CMK (cell line): ENCODE measurements at regions not wholly inside any gene's neighbourhood (a gene's known extent, or its start where the extent isn't known, plus 50 kb on each side); places are given as distances from the start of the nearest gene placed in this dataset.

Experiments used
- DNase-seq: peaks from one replicate; pipeline ENCODE4 v3.0.0-alpha.2; 2010; ENCODE audit warnings: low read depth

DNA sequence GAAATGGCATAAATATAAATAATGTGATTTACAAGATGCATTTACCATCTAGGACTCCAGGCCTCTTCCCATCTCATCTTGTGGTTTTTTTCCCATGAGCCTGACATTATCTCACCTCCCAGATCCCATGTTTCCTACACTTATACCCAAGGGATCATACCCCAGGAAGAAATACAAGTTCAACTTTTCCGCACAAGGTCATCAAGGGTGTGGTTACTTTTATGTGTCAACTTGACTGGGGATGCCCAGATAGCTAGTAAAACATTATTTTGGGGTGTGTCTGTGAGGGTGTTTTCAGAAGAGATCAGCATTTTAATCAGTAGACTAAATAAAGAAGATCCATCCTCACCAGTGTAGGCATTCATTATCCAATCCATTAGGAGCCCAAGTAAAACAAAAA lies 176.3 kb upstream of the TNFAIP3 start:
- DNase-seq, result no peak

GRCh38 chr6:137692308-137692707 lies 174.8 kb upstream of the TNFAIP3 start:
- no peak for DNase-seq

DNA sequence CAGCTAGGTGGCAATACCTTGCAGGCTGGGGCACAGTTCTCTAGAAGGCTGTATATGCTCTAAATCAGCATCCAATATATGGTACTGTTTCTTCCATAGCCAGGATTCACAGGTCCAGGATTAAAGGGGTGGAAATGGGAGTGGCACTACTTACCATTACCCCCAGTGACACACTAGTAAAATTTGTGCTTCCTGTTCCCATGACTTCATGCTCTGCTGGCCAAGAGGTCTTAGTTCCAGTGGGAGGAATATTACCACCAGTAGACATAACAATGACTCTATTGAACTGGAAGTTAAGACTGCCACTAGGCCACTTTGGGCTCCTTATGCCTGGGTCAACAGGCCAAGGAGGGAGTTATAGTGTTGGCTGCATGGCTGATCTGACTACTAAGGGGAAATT lies 174.3 kb upstream of the TNFAIP3 start:
- DNase-seq, result no peak

DNA sequence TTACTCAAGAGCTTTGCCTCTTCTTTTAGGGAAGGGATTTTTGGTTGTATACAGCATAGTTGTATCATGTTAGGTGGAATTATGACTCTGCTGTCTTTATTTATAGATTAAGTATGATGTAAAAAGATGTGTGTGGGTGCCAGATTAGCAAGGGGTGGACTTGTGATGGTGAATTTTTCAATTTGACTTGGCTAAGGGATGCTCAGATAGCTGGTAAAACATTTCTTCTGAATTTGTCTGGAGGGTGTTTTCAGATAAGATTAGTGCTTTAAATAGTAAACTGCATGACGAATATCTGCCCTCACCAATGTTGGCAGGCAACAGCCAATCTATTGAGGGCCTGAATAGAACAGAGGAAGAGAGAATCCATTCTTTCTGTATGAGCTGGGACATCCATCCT lies 173.3 kb upstream of the TNFAIP3 start:
- no peak for DNase-seq

DNA sequence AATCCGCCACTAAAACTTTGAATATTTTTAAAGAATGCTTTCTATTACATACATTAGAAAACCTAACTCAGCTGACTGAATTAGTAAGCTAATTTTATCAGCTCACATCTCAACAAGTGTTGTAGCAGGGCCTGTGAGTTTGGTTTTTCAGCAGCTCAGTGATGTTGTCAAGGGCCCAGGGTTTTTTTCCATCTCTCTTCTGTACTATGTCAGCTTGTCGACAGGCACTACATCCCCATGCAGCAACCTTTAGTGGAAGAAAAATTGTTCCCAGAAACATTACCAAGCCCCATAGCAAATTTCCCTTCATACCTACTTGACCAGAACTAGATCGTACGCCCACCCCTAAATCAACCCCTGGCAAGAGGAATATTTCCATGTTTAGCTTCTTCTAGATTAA lies 170.3 kb upstream of the TNFAIP3 start:
- DNase-seq, result no peak

- DNase-seq, result no peak
Observed at GRCh38 chr6:137697267-137697938, 169.7 kb upstream of the TNFAIP3 start.

DNA sequence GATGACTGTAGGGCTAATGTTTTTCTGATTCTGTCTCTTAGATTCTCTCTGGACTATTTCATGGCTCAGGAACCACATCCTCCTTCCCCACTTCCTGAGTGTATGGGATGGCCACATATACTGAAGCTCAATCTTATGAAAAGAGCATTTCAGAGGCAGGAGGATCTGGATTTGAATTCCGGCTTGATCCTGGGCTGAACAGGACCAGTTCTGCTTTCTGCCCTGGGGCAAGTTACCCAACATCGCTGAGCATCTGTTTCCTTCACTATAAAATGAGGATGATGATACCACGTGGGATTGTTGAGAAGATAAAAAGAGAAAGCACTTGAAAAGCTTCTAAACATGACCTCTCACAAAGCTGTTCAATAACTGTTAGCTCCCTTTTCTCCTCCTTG lies 168.4 kb upstream of the TNFAIP3 start:
- DNase-seq, result no peak

DNA sequence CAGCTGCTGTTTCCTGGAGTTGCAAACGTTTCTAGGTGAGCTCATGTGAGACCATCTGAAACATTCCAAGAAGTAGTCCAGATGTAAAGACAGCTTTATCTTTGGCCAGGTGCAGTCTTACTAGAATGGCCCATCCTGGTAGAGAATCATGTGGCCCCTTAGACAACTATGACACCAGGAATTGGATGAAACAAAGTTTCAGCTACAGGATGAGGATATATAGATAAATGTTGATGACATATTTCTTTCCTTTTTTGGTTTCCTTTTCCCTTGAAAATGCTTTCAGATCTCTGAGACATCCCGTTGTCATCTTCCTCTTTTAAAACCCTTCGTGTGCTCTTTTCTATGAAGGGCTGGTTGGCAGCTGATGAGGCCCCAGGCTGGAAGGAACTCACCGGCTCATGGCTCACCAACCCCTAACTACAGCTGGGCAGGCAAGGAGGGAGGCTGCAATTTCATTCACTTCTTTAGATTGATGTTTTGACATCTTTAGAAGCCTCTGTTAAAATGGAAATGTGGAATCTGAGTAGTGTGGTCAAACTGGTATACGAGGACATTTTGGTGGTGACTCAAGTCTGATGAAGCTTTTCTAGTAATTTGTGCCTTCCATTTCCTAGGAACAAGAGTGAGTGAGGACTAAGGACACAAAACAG lies 167.9 kb upstream of the TNFAIP3 start:
- no peak for DNase-seq

DNA sequence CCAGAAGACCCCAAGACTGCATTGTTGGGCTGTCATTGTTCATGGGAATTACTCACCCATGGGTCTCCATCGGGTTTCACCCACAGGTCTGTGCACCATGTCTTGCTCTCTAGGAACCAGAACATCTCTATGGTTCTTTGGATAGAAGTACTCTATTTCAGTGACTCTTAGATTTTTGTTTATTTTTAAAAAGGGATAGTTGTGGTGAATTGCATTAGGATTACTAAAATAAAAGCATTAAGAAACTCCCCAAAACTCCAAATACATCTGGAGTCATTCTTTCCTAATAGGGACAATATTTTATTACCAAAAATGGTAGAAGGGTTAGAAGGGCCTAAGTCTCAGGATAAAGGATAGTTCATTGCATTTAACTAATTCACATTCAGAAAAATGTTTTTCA lies 166.9 kb upstream of the TNFAIP3 start:
- DNase-seq, result no peak

GRCh38 chr6:137700751-137701477 lies 166.1 kb upstream of the TNFAIP3 start:
- DNase-seq, result no peak

- no peak for DNase-seq
Observed at GRCh38 chr6:137701942-137702341, 165.1 kb upstream of the TNFAIP3 start.

DNA sequence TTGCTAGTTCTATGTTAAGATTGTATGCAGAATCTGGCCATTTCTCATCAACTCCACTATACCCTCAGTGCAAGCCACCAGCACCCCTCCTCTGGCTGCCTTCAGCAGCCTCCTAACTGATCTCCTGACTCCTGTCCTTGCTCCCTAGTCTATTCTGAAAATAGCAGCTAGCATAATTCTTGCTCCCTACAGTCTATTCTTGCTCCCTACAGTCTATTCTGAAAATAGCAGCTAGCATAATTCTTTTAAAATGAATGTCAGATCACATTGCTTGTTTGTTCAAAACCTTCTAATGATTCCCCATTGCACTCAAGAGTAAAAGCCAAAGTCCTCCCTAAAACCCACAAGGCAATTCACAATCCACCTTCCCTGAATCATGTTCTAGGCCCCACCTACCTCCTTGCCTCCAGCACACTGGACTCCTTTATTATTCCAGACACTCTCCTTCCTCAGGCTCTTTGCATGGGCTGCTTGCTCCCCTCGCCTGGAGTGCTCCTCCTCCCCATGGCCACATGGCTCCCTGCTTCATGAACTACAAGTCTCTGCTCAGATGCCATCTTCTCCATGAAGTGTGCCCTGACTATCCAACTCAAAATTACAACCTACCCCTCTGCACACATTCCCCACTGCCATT lies 164.2 kb upstream of the TNFAIP3 start:
- DNase-seq, result no peak

DNA sequence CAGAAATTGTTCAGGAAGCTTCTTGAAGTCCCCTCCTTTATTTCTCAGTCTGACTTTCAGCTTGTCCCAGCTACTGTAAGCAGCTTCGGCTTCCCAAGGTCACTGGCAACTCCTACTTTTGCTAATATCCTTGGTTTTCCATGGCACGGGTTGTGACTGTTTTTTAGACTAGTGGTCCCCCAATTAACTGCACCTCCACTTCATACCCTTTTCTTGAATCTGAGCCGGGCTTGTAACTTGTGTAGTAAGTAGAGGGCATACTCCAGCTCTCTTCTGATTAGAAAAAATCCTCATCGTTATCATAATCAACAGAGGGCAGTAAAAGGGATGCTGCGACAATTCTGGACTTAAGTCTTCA lies 162.3 kb upstream of the TNFAIP3 start:
- DNase-seq, result no peak

- DNase-seq, result no peak
Observed at GRCh38 chr6:137705160-137706082, 161.6 kb upstream of the TNFAIP3 start.

DNA sequence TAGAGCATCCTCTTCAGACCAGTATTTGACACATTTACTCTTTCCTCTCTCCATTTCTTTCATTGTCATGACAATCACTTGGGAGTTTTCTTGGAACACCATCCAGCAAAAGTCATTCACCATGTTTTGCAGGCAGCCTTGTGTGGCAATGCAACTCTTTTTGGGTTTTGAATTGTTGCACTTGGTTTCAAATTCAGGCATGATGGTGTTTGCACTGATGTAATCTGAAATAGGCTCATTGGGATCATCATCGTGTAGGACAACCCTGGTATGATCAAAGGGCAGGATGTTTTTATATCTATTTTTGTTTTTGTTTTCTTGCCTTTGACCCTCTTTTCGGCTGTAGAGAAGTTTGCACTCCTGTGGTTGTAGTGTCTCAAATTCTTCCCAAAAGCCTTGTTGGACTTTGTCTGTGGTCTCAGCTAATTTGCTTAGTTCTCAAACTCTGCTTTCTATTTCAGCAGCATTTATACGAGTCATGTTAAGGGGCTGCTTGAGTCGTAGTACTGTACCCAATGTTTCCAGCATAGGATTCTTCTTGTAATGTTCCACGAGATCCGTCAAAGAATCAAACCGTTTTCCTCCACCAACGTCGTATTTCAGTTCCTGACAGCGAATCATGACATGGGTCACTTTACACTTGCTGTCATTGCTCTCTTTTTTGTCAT lies 160.8 kb upstream of the TNFAIP3 start:
- no peak for DNase-seq

- no peak for DNase-seq
Observed at GRCh38 chr6:137707038-137707589, 159.9 kb upstream of the TNFAIP3 start.

DNA sequence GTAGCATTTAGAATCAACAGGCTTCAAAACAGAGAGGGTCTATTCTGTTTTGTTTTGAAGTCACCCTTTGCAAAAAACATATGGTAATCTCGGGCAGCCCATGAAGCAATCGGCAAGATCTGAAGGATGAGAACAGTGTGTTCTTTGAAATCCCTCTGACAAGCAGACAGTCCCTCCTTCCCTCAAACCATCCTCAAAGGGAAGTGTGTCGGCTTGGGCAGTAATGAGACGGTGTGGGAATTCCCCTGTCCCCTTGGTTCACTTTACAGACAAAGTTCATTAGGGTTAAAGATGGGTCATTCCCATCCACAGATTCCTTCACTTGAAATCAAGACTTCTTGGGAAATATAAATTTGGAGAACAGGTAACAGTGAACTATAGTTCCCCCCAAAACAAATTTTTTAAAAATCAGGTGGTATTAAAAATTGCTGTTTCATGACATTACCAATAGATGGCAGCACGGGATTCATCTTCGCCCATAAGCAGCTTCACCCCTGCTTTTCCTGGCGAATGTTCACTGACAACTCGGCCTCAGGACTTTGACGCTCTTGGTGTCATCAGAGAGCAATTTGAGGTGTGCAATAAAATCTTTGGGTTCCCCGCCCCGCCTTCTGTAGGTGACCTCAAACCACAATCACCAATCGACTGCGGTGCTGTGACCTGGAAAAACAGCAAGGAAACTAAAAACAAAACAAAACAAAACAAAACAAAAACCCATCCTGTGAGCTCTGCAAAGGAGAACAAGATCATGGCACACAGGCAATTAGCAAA lies 159.3 kb upstream of the TNFAIP3 start:
- no peak for DNase-seq

DNA sequence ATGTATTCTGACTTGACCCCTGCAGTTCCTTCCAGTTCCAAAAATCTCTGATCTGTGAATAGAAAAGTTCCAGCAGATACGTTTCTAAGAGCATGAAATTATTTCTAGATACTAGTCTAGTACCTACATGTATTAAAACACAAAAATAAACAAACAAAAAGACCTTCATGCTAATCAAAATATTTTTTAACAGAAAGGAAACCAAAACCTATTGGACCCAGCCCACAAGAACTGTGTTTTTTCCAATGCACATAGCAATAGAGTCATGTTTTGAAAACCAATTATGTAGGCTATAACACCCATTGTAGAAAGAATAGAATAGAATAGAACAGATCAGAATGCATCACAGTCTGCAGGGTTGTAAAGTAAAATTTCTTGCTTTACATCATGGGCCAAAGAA lies 158.6 kb upstream of the TNFAIP3 start:
- DNase-seq, result no peak

DNA sequence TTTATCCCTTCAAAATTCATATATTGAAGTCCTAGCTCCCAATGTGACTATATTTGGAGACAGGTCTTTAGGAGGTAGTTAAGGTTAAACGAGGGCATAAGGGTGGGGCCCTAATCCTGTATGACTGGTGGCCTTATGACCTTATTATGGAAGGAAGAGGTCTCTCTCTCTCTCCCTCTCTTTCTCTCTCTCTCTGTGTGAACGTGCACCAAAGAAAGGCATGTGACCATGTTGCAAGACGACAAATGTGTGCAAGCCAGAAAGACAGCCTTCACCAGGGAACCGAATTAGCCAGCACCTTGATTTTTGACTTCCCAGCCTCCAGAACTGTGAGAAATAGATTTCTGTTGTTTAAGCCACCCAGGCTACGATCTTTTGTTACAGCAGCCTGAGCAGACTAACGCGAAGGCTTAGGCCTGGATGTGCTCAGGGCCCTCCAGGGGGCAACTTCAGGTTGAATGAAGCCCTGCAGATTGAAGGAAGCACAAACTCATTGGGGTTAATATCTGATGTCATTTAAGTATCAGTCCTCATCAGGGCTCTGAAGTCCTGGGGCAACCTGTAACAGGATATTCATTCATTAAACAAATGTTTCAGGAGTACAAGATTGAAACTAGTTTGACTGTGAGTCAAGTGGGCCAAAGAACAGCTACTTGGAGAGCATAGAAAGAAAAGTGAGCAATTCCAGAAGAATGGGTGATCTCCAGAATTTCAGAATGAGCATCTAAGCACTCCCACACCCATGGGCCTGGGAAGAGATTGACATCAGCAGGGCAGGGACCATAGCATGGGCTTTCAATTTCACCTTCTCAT lies 157.4 kb upstream of the TNFAIP3 start:
- DNase-seq, result no peak
